ENCODE measurements at regions not wholly inside any gene's neighbourhood (a gene's known extent, or its start where the extent isn't known, plus 50 kb on each side); places are given as distances from the start of the nearest gene placed in this dataset.
A peak's percentile ranks its signal among the peaks of the same experiment; 100 is the strongest.

DNA sequence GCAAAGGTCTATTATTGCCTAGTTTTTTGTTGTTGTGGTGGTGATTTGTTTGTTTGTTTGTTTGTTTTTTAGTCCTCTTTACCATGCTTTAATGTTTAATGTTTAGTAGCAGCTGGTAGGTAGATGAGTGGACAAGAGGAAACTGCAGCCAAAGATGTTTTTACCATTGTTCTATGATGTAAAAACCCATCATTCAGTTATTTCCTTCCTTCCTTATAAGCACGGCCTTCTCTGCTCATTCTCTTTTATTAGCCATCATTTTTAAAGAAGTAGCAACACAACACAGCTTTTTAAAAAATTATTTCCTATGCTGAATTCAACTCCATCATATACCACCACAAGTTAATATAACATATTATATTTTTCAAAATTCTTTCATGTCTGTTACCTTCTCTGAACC, 58.5 kb upstream of the BOC start:
- in situ Hi-C loops (cut with HindIII; ENCODE audit: low pct_unique_long_range_greater_than_20kb, low sequenced_read_pairs) = no loop called here
- TF ChIP-seq JUND (IDR thresholded peaks at IDR 0.05; ENCODE audit: low read depth) = no peak
- DNase-seq (ENCODE audit: low read depth in 1 of 2, low spot score in 1 of 2) = no peak

GRCh38 chr3:113153499-113154107, 57.8 kb upstream of the BOC start:
- DNase-seq (ENCODE audit: low read depth in 1 of 2, low spot score in 1 of 2) = no peak
- in situ Hi-C loops (cut with HindIII; ENCODE audit: low pct_unique_long_range_greater_than_20kb, low sequenced_read_pairs) = no loop called here
- TF ChIP-seq JUND (IDR thresholded peaks at IDR 0.05; ENCODE audit: low read depth) = no peak

DNA sequence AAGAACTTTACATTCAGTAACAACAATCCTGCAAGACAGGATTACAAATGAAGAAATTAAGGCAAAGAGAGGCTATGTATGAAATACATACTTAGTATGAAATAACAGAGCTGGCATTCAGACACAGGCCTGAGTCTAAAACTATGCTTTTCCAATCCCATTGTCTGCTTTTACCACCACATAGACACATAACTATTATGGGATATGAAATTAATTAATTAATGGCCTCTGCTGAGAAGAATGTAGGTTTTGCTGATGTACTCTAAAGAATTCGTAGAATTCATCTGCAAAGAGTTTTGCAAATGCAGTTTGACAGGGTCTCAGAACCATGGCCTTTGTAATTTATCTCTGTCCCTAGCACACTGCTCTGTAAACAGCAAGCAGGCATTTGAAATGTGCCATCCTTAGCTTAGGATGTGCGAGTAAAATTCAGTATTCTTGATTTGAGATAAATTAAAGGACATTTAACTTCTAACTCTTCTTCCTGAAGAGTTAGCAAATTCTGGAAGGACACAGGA, 54.5 kb upstream of the BOC start:
- DNase-seq (ENCODE audit: low read depth in 1 of 2, low spot score in 1 of 2) = no peak
- no peak for TF ChIP-seq JUND (IDR thresholded peaks at IDR 0.05; ENCODE audit: low read depth)
- in situ Hi-C loops (cut with HindIII; ENCODE audit: low pct_unique_long_range_greater_than_20kb, low sequenced_read_pairs) = no loop called here

- in situ Hi-C loops (cut with HindIII; ENCODE audit: low pct_unique_long_range_greater_than_20kb, low sequenced_read_pairs) = no loop called here
- no peak for TF ChIP-seq JUND (IDR thresholded peaks at IDR 0.05; ENCODE audit: low read depth)
- no peak for DNase-seq (ENCODE audit: low read depth in 1 of 2, low spot score in 1 of 2)
Measured at GRCh38 chr3:113157408-113158030, 53.8 kb upstream of the BOC start.

GRCh38 chr3:113158171-113158570, 53.2 kb upstream of the BOC start:
- DNase-seq (ENCODE audit: low read depth in 1 of 2, low spot score in 1 of 2) = peak in 1 of 2 experiments; percentile 19
- TF ChIP-seq JUND (IDR thresholded peaks at IDR 0.05; ENCODE audit: low read depth) = no peak
- in situ Hi-C loops (cut with HindIII; ENCODE audit: low pct_unique_long_range_greater_than_20kb, low sequenced_read_pairs) = no loop called here
